ENCODE measurements at regions not wholly inside any gene's neighbourhood (a gene's known extent, or its start where the extent isn't known, plus 50 kb on each side); places are given as distances from the start of the nearest gene placed in this dataset.
"Not testable (repeated sequence)": the region's sequence is repeated elsewhere in the genome, so short reads cannot be mapped to it uniquely, and the experiment has no call there.

GRCh38 chr5:56316299-56316994 lies 83.3 kb upstream of the ANKRD55 start:
- no peak for DNase-seq

DNA sequence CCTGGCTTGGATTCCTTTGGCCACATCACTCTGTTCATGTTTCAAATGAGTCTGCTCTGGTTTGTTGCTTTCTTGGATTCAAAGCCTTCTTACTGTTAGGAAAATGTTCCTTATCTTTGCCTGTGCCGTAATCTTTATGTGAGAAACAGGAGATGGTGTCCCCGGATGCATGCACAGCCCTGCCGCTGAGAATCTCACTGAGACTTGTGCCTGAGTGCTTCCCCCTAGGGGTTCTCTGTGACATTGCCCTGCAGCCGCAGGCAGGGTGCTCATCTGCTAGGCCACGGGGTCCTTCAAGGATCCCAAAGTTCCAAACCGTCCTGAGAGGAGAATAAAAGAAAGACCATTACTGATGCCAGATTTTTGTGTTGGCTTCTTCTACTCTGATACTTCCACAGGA lies 81.4 kb upstream of the ANKRD55 start:
- DNase-seq = no peak

DNA sequence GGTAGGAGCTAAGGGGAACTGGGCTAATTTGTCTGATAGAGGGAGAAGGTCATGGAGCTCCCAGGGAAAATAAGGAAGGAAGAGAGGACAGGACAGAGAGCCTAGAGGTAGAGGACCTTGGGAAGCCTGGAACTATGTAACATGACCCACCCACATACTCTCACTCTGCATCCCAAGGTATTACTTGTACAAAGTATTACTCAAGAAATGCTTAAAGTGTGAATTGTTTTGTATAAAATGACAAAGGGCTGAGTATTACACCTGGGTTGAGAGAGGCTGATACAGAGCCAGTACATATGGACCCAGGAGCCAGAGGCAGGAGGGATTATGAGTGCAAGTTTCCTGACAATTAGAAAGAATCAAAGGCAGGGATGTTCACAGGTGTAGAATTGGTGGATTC lies 80.5 kb upstream of the ANKRD55 start:
- DNase-seq = no peak

GRCh38 chr5:56313004-56313531 lies 79.9 kb upstream of the ANKRD55 start:
- no peak for DNase-seq

DNA sequence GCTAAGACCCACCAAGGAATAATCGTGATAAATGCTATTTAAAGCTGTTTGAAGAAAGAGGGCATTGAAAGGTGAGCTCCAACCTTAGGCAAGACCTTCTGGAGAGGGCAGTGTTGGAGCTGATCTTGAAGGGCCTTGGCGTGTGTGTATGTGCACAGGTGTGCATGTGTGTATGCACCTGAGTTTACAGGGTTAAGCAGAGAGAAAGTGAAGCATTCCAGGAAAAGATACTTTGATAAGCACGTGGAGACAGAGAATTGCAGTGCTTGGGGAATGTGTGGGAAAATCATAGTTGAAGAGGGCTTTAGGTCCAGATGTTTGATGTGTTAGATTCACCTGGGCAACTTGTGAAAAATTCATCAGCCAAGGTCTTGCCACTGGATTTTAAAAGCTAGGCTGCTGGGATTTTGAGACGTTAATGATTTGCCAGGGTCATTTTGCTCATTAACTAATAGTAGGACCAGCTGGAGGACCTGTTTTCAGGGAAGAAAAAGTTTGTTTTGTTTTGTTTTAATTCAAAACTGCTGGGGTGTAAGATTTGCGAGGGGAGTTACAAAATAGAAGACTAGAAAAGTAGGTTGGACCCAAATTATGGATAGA lies 78.3 kb upstream of the ANKRD55 start:
- DNase-seq = no peak

DNA sequence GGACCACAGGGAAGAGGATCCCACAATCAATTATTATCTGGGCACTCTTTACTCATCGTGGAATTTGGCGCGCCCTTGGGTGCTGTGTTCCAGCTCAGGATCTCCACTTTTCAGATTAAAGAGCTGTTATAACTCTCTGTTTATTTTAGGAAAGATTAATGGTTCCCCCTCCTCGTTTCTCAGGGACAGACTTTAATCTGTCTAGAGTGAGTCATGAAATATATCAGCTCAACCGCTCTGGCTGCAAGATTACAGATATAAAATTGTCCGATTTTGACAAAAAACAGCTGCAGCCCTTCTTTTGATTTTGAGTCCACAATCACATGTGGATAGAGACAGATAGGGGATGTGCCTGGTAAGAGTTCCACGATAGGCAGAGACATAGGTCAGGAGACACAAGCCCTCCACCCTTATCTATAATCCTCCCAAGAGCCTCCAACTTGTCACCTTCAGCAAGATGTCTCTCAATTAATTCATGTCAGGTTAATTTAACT lies 77.6 kb upstream of the ANKRD55 start:
- DNase-seq = no peak

DNA sequence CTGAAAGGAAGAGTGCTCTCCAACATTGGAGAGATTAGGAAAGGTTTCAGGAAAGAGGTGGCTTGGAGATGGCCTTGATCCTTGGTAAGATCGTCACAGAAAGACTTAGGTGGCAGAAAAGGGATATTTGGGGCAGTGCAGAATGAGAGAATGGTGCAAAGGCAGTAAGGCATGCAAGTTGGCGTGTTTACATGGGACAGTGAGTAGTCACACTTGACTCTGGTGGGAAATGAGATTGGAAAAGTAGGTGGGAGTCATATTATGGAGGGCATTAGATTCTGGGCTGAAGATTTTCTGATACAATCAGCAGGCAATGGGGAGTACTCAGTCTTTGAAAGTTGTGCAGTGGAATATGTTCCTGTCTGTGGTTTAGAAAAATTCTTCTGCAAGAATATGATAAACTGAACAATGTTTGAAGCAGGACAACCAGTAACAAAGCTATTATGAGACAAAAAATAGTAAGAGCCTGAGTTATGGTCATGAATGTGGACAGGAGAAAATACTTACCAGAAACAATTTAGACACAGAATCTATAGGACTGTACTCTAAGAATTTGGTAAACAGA lies 76.2 kb upstream of the ANKRD55 start:
- DNase-seq = no peak

GRCh38 chr5:56307714-56308333 lies 74.7 kb upstream of the ANKRD55 start:
- no peak for DNase-seq

GRCh38 chr5:56306433-56307150 lies 73.5 kb upstream of the ANKRD55 start:
- DNase-seq = peak; percentile 63

- no peak for DNase-seq
Observed at GRCh38 chr5:56305001-56305950, 72.1 kb upstream of the ANKRD55 start.

- no peak for DNase-seq
Observed at GRCh38 chr5:56303511-56303910, 70.4 kb upstream of the ANKRD55 start.

DNA sequence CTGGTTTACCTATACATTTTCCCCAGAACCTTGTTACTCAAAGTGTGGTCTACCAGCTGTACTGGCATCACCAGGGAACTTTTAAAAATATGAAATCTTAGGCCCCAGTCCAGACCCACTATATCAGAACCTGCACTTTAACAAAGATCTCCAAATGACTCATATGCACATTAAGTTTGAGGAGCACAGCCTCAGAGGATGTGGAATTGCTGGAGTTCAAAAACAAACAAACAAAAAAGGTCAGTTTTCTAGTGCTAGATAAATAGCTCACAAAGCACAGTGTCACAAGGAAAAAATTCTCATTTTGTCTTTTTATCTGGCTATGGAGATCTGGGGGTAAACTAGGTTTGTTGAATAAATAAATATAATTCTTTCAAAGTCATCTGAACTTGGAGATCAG lies 68.9 kb upstream of the ANKRD55 start:
- DNase-seq = peak; percentile 35

- DNase-seq = no peak
Observed at GRCh38 chr5:56301069-56301468, 67.9 kb upstream of the ANKRD55 start.

DNA sequence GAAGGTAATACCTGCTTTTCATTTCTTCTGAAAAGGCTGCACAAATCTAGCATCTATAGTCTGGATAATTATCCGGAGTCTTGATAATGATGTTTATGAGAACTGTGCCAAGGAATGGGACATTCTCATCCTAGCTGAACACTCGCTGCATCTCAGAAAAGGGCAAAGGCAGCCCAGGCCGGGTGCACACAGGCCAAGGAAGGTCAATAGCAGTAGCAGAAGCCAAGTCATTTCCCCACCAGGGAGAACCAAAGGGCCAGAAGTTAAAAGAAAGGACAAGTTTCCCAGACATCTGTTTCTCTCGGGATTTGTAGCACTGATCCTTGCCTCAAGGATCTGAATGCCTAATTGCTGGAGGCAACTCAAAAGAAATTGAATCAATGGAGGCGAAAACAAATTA lies 66.1 kb upstream of the ANKRD55 start:
- no peak for DNase-seq

DNA sequence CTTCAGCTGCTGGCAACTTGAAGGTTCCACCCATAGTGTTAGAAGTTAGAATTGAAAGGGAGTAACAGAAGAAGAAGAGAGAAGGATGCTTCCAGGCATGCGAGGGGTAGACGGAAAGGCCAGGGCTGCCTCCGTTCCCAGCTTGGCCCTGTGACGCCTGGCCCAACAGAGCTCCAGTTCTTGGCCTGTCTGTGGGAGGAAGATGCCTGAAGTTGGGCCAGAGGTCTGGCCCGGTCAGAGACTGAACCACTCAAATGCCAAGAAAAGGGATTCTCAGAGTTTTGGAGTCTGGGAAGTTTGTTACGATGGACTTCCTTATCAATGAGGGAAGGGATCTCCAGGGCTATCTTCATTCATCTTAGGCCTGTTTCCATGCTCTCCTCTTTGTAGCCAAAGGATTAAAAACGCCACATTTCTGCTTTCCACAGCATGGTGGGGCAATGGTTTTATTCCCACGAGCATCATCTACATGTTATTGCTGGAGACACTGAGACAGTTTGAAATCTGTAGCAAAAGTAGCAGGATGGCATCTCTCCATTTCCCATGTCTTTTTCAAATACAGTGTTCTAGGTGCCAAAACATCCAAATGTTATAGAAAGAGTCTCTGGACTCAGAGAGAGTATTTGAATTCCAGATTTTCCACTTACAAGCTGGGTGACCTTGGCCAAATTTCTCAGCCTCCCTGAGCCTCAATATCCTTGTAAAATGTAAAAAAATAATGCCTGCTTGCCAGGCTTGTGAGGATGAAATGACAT lies 65.4 kb upstream of the ANKRD55 start:
- no peak for DNase-seq

GRCh38 chr5:56297851-56298250 lies 64.7 kb upstream of the ANKRD55 start:
- no peak for DNase-seq

GRCh38 chr5:56295311-56295710 lies 62.2 kb upstream of the ANKRD55 start:
- DNase-seq = not testable (repeated sequence)

DNA sequence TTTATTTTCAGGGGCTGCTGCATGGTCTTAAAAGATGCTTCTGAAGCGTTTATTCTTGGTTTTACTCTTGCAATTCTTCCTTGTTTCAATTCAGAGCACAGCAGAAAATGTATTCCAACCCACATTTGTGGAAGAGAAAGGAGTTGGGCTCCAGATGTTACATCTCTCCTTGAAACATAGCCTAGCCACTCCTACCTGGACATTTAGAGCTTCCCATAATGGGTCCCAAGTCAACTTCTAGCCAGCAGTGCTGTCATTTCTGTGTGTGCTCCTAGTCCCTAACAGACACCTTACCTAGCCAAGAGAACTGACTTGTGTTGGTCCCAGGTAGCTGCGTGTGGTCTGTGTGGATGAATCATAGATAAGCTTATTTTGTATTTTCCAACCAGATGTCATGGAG lies 61.2 kb upstream of the ANKRD55 start:
- DNase-seq = no peak

DNA sequence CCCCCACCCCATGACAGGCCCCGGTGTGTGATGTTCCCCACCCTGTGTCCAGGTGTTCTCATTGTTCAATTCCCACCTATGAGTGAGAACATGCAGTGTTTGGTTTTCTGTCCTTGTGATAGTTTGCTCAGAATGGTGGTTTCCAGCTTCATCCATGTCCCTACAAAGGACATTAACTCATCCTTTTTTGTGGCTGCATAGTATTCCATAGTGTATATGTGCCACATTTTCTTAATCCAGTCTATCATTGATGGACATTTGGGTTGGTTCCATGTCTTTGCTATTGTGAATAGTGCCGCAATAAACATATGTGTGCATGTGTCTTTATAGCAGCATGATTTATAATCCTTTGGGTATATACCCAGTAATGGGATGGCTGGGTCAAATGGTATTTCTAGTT lies 59.7 kb upstream of the ANKRD55 start:
- DNase-seq = not testable (repeated sequence)

GRCh38 chr5:56291661-56292374 lies 58.7 kb upstream of the ANKRD55 start:
- DNase-seq = no peak

All from dermis blood vessel endothelial cell (primary cell).